ENCODE measurements at regions not wholly inside any gene's neighbourhood (a gene's known extent, or its start where the extent isn't known, plus 50 kb on each side); places are given as distances from the start of the nearest gene placed in this dataset.

- ChIA-PET CTCF (no interaction called here), POLR2A (no interaction called here)
- BruUV-seq (replicated peaks): no TSS peak
- Histone ChIP-seq H3K9ac (replicated peaks; ENCODE audit: extremely low read depth, insufficient read depth, low read length) (no peak overlapping the region), H3K4me3 (replicated peaks in 1 of 3; ENCODE audit: insufficient read depth in 1 of 3, low read depth in 1 of 3, low read length in 3 of 3) (no peak overlapping the region), H3K9me1 (replicated peaks; ENCODE audit: control insufficient read depth, extremely low read depth, insufficient read depth, low read length) (no peaks in the 10 kb centered on the region), H3K79me2 (ENCODE audit: control insufficient read depth, insufficient read depth, low read length) (no peaks in the 10 kb centered on the region), H3K27me3 (ENCODE audit: control insufficient read depth in 2 of 2, insufficient read depth in 2 of 2, low read length in 2 of 2) (no peaks in the 10 kb centered on the region), H3K4me2 (ENCODE audit: insufficient read depth, low read length) (no peak overlapping the region), H2AFZ (ENCODE audit: low read depth, low read length) (no peak overlapping the region), H3K4me1 (ENCODE audit: control insufficient read depth, extremely low read depth, insufficient read depth, low read length) (no peaks in the 10 kb centered on the region), H3K27ac (ENCODE audit: insufficient read depth, low read depth, low read length) (no peak overlapping the region), H3K36me3 (ENCODE audit: control insufficient read depth in 2 of 2, extremely low read depth in 1 of 2, insufficient read depth in 2 of 2, low read length in 2 of 2) (no peaks in the 10 kb centered on the region), H3K9me3 (replicated peaks; ENCODE audit: control insufficient read depth, insufficient read depth, low read length) (no peaks in the 10 kb centered on the region), H4K20me1 (replicated peaks; ENCODE audit: control insufficient read depth, extremely low read depth, insufficient read depth, low read length) (no peaks in the 10 kb centered on the region)
- no peak for DNase-seq (ENCODE audit: low read depth, low spot score)
- intact Hi-C loops (cut with micrococcal nuclease): no loop called here
- TF ChIP-seq MYC (IDR thresholded peaks at IDR 0.05; ENCODE audit: low read depth, low read length): no peak
- TF ChIP-seq POLR2AphosphoS5 (IDR thresholded peaks at IDR 0.05; ENCODE audit: insufficient read depth, low read depth, low read length): no peak
- TF ChIP-seq EZH2 (IDR thresholded peaks at IDR 0.05; ENCODE audit: borderline replicate concordance, low read depth, low read length, severe bottlenecking): no peak
- TF ChIP-seq MAX (IDR thresholded peaks at IDR 0.05; ENCODE audit: insufficient read depth, insufficient read length): no peak
- no peak for TF ChIP-seq GATA2 (IDR thresholded peaks at IDR 0.05; ENCODE audit: insufficient read depth, insufficient read length, low read depth, low read length)
- TF ChIP-seq JUN (IDR thresholded peaks at IDR 0.05; ENCODE audit: borderline replicate concordance, insufficient read depth, insufficient read length, low read depth): no peak
- TF ChIP-seq FOS (IDR thresholded peaks at IDR 0.05; ENCODE audit: borderline replicate concordance, insufficient read depth, low read length): no peak
- no peak for TF ChIP-seq CTCF (IDR thresholded peaks at IDR 0.05; ENCODE audit: extremely low read depth in 1 of 2, insufficient read depth in 1 of 2, low read depth in 1 of 2, low read length in 2 of 2)
- TF ChIP-seq POLR2A (IDR thresholded peaks at IDR 0.05; ENCODE audit: low read depth, low read length): no peak
- FAIRE-seq: no peak
- dilution Hi-C loops (cut with MboI; ENCODE audit: extremely low pct_ligation_motif_present, low sequenced_read_pairs): no loop called here
Observed at GRCh38 chr9:79287708-79288290, 284.0 kb upstream of the TLE4 start.
